ENCODE measurements at regions not wholly inside any gene's neighbourhood (a gene's known extent, or its start where the extent isn't known, plus 50 kb on each side); places are given as distances from the start of the nearest gene placed in this dataset.
"Not testable (repeated sequence)": the region's sequence is repeated elsewhere in the genome, so short reads cannot be mapped to it uniquely, and the experiment has no call there.

- DNase-seq (ENCODE audit: low read depth) = no peak
Observed at GRCh38 chr5:40347981-40348725, 331.6 kb upstream of the PTGER4 start.

DNA sequence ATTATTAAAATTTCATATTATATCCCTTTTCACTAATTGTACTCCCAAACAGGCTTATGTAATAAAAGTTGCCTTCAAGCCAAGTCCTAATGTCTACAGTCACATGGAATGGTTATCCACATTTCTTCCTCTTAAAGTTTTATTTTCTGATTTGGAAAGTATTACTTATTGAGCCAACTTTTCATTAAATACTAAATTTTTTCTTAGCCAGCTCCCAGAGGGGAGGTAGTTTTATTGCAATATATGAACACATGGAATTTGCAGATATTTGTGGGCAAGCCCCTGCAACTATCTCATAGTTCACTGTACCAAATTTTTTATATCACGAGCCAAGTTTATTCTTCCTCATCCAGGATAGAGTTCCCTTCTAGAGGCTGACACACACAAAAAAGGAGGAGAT, 332.8 kb upstream of the PTGER4 start:
- DNase-seq (ENCODE audit: low read depth) = no peak

GRCh38 chr5:40338434-40338833, 341.3 kb upstream of the PTGER4 start:
- DNase-seq (ENCODE audit: low read depth) = not testable (repeated sequence)

GRCh38 chr5:40334242-40334635, 345.5 kb upstream of the PTGER4 start:
- DNase-seq (ENCODE audit: low read depth) = no peak

- peak; percentile 75 for DNase-seq (ENCODE audit: low read depth)
Observed at GRCh38 chr5:40333459-40334241, 346.1 kb upstream of the PTGER4 start.

DNA sequence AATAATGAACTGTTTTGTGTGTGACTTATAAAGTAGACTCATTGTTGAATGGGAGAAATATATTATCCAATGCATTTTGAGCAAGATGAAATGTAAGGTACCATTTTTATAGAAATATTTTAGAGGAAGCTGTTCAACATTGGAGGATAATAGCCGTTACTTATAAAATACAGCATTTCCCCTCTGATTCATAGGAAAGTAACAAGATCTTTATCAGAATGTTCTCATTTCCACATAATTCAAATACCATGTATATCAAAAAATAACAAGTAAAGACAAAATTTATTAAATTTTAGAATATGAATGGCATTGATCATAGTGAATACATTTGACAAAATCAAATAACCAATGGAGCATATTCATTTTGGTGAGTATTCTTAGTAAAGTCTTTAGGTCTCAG, 346.7 kb upstream of the PTGER4 start:
- peak; percentile 52 for DNase-seq (ENCODE audit: low read depth)

- no peak for DNase-seq (ENCODE audit: low read depth)
Observed at GRCh38 chr5:40331616-40332015, 348.1 kb upstream of the PTGER4 start.

- no peak for DNase-seq (ENCODE audit: low read depth)
Observed at GRCh38 chr5:40321514-40321913, 358.2 kb upstream of the PTGER4 start.

DNA sequence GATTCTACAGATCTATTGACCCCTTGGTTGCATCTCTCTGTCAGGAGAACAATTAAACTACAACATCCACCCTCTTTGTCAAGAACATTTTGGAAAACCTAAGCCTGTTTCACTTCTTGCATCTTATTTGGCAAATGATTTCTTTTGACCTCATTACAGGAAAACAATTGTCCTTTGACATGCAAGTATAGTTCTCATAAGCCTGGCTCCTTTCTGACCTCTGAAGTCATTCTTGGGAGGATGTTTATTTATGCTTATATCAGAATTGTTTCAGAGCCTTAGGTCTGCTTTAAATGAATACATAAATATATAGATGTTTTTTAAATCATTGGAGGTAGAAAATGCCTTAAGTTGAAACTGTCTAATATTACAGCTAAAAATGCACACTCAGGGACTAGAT, 361.3 kb upstream of the PTGER4 start:
- no peak for DNase-seq (ENCODE audit: low read depth)

DNA sequence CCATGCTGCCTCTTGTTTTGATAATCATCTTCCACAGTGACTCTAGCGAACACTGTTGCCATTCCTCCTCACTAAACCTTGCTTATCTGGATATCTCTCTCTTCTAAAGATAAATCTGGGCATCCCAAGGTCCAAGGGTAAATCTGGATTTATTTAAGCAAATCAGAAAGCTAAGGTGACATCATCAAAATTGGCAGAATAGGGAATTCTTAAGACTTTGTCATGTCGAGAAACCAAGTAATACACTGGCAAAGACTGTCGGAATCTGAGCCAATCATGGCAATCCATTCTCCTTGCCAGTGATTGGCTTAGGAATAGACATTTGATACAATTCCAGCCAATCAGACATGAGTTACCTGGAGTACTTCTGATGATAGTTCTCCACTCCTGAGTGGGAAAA, 362.7 kb upstream of the PTGER4 start:
- no peak for DNase-seq (ENCODE audit: low read depth)

DNA sequence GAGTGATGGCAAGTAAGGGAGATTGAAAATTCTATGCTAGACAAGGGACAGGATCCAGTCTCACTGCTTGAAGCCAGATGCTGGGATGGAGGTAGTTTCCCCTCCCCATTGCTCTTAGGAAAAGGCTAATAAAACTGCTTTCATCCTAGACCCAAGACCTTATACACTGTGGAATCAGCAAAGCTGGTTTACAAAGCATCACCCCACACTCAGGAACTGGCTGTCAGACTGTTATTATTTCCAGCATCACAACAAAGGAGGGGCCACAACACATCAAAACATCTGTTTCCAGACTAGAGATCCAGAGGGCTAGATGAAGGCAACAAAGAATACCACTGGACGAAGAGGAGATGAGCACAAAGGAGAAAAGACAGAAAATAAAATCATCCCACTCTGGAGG, 364.6 kb upstream of the PTGER4 start:
- DNase-seq (ENCODE audit: low read depth) = no peak

- no peak for DNase-seq (ENCODE audit: low read depth)
Observed at GRCh38 chr5:40314275-40314674, 365.4 kb upstream of the PTGER4 start.

DNA sequence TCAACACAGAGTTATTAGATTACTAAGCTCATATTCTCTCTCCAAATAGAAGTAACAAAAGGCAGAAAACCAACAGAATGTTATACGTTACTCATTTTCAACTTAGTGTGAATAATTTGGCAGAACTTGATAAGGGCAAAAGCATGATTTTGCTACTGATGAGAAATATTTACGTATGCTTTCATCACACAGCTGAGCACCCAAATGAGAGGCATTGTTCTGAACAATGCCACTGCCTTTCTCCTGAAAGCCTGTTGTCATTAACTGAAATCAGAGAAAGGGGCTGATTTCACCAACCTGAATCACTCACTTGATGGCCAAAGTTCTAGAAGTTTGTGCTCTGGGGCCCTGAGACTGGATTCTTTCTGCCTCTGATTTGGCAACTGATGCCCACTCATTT, 367.5 kb upstream of the PTGER4 start:
- DNase-seq (ENCODE audit: low read depth) = no peak

GRCh38 chr5:40309851-40310250, 369.9 kb upstream of the PTGER4 start:
- no peak for DNase-seq (ENCODE audit: low read depth)

DNA sequence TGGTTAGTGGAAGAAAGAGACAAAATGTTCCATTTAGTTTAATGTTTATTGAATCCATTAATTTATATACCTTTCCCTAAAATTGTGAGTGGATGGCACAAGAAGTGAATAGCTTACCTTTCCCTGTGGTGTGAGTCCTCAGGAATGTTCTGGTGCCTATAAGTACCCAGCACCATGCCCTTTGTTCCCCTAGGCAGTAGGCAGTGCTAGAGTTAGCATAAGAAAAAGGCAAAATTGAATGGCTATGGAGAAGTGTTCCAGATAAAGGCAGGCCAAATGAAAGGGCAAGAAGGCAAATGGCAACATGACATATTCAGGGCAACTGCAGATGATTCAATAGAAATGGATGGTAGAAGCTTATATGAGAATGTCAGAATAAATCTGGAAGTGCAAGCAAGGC, 370.8 kb upstream of the PTGER4 start:
- DNase-seq (ENCODE audit: low read depth) = no peak

GRCh38 chr5:40307920-40308319, 371.8 kb upstream of the PTGER4 start:
- DNase-seq (ENCODE audit: low read depth) = no peak

DNA sequence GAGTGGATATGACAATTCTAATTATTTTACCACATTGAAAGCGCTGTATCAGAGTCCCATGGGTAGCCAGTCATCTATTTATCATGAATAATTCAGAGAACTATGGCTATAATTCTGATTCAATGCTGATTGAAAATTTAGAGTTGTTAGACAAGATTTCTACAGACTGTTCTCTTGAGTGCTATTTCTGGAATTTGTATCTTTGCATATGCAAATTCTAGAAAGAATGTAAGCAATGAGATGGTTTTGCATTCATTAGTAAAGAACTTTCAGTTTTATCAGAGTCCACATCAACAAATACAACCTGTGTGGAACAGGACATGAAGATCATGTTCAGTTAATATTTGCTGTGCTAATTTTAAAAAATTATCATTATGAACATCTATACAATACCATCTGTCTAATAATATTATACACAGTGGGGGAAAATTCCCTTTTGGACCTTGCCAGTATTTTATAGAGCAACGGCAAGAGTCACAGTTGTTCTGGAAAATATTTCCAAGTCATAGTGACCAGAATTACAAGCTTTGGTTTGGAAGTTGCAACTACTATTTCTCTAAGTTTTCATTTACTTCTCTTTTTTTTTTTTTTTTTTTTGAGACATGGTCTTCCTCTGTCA, 372.7 kb upstream of the PTGER4 start:
- no peak for DNase-seq (ENCODE audit: low read depth)

DNA sequence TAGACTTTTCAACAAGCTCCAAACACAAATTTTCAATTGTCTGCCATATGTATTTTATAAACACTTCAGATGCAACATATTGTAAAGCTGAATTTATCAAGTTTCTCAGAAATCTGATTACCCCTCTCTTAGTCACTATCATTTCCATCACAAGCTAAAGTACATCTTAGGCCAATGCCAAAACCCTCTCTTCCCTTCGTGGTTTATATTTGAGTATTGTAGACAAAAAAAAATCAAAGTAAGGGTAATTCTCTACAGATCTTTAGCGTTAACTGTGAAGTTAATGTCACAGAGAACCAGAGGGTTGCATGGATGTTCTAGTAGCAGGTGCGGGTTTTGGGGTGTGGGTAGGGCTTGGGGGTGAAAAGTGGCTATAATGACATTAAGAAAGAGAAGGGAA, 387.7 kb upstream of the PTGER4 start:
- DNase-seq (ENCODE audit: low read depth) = no peak

GRCh38 chr5:40291338-40291737, 388.4 kb upstream of the PTGER4 start:
- DNase-seq (ENCODE audit: low read depth) = peak; percentile 66

DNA sequence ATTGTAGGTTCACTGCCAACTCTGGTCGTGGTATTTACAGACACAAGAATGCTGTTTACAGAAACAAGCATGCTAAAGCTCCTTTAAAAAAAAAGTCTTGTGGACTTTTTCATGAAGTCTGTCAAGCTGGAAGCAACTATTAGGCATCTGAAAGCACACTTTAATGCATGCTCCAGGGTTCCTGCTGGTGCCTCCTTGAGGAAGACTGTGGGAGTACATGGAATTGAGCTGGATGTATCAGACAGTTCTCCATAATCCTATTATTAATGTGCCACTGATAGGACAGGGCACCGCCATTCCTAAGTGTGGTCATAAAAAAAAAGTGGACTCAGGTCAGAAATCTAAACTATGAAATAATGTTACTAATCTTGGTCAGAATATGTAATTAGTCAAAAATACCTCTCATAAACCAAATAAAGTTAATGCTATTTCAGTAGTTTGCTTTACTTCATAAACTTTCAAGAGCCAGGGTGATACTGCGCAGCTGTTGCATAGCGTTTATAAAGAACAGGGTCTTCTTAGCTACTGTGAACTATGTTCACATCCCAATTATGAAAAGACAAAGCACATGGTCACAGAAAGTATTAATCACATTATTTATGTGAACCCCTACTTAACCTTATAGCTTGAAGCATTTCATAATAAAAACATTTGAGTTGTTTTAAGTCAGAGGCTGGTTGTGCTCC, 390.8 kb upstream of the PTGER4 start:
- DNase-seq (ENCODE audit: low read depth) = no peak

GRCh38 chr5:40284863-40285262, 394.9 kb upstream of the PTGER4 start:
- DNase-seq (ENCODE audit: low read depth) = no peak

DNA sequence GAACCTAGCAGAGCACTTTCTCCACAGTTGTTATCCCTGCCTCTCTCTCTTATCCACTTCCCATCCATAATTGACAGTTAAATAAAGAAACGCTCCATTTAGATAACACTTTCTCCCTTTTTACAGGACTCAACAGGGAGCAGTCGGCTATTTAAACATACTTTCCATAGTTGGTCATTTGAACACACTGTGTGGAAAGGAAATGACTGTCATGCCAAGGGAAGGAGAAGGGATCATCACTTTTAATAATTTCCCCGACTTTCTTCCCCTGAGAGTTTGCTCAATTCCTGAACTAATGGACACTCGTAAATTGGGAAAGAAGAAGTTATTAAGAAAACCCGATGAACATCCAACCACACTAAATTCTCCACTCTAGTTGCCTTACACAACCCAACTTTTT, 400.8 kb upstream of the PTGER4 start:
- DNase-seq (ENCODE audit: low read depth) = no peak
